MM.1S (cell line): ENCODE measurements at regions not wholly inside any gene's neighbourhood (a gene's known extent, or its start where the extent isn't known, plus 50 kb on each side); places are given as distances from the start of the nearest gene placed in this dataset.

Experiments used
- DNase-seq: peaks from one replicate; pipeline ENCODE4 v3.0.0-alpha.2; 2015
- H2AFZ ChIP-seq: fragments of 300-600 bp; sonication (generic); 2 replicates; pipeline ENCODE4 v1.6.0; 2016; ENCODE audit warnings: antibody characterized with exemption, low read length
- H3F3A ChIP-seq: fragments of 300-600 bp; sonication (generic); 2 replicates; pipeline ENCODE4 v1.6.1; 2016; ENCODE audit warnings: mild to moderate bottlenecking, antibody characterized with exemption, low read length, moderate library complexity, mixed read lengths; ENCODE audit not compliant: insufficient read depth
- H3K27ac ChIP-seq: fragments of 300-600 bp; sonication (generic); 2 replicates; pipeline ENCODE4 v1.5.1; 2016; ENCODE audit warnings: mild to moderate bottlenecking, low read length
- H3K27me3 ChIP-seq: fragments of 300-600 bp; sonication (generic); replicated peaks from 2 replicates; pipeline ENCODE4 v1.6.0; 2016; ENCODE audit warnings: low read length; ENCODE audit not compliant: insufficient read depth
- H3K36me3 ChIP-seq: fragments of 300-600 bp; sonication (generic); replicated peaks from 2 replicates; pipeline ENCODE4 v1.6.1; 2016; ENCODE audit warnings: mild to moderate bottlenecking, low read length, mixed read lengths; ENCODE audit not compliant: insufficient read depth
- H3K4me1 ChIP-seq: fragments of 300-600 bp; sonication (generic); 2 replicates; pipeline ENCODE4 v1.6.1; 2016; ENCODE audit warnings: low read length, mixed read lengths
- H3K4me2 ChIP-seq: fragments of 300-600 bp; sonication (generic); 2 replicates; pipeline ENCODE4 v1.6.0; 2016; ENCODE audit warnings: low read depth, low read length
- H3K4me3 ChIP-seq: fragments of 300-600 bp; sonication (generic); 2 replicates; pipeline ENCODE4 v1.5.1; 2016; ENCODE audit warnings: low read length, mixed read lengths
- H3K79me2 ChIP-seq: fragments of 300-600 bp; sonication (generic); 2 replicates; pipeline ENCODE4 v1.6.1; 2016; ENCODE audit warnings: mixed run types, low read length, mixed read lengths
- H3K9ac ChIP-seq: fragments of 300-600 bp; sonication (generic); 2 replicates; pipeline ENCODE4 v1.6.1; 2016; ENCODE audit warnings: low read length, mixed read lengths
- H3K9me2 ChIP-seq: fragments of 300-600 bp; sonication (generic); replicated peaks from 2 replicates; pipeline ENCODE4 v1.6.1; 2016; ENCODE audit warnings: mild to moderate bottlenecking, low read length, mixed read lengths; ENCODE audit not compliant: insufficient read depth
- H3K9me3 ChIP-seq: fragments of 300-600 bp; sonication (generic); replicated peaks from 2 replicates; pipeline ENCODE4 v1.6.1; 2016; ENCODE audit warnings: mild to moderate bottlenecking, low read length, mixed read lengths; ENCODE audit not compliant: insufficient read depth
- H4K20me1 ChIP-seq: fragments of 300-600 bp; sonication (generic); 2 replicates; pipeline ENCODE4 v1.6.1; 2016; ENCODE audit warnings: mild to moderate bottlenecking, low read length, moderate library complexity, mixed read lengths; ENCODE audit not compliant: insufficient read depth
- EZH2 ChIP-seq: fragments of 300-600 bp; sonication (generic); optimal IDR thresholded peaks from 2 replicates; pipeline ENCODE3; 2017; ENCODE audit warnings: low read depth, mild to moderate bottlenecking, antibody characterized with exemption, low read length, mixed read lengths
- EZH2phosphoT487 ChIP-seq: fragments of 300-600 bp; sonication (generic); IDR thresholded peaks from 2 replicates; pipeline ENCODE4 v1.6.1; 2018; ENCODE audit warnings: antibody characterized with exemption, low read length
- TF ChIP-seq, protein P1 (sequence below): fragments of 300-600 bp; sonication (generic); IDR thresholded peaks from 2 replicates; pipeline ENCODE4 v1.5.1; 2016; ENCODE audit warnings: antibody characterized with exemption, low read length, mixed read lengths

- H3K27ac ChIP-seq = no peak overlapping the region
- H3K9me2 ChIP-seq = no peaks in the 10 kb centered on the region
- no peak overlapping the region for H3K4me2 ChIP-seq
- H3K4me1 ChIP-seq = no peaks in the 10 kb centered on the region
- no peaks in the 10 kb centered on the region for H3K27me3 ChIP-seq
- no peak for DNase-seq
- no peaks in the 10 kb centered on the region for H3K79me2 ChIP-seq
- no peaks in the 10 kb centered on the region for H3K36me3 ChIP-seq
- H2AFZ ChIP-seq = no peak overlapping the region
- H3K4me3 ChIP-seq = no peak overlapping the region
- no peaks in the 10 kb centered on the region for H3F3A ChIP-seq
- H4K20me1 ChIP-seq = no peaks in the 10 kb centered on the region
- no peaks in the 10 kb centered on the region for H3K9me3 ChIP-seq
- no peak overlapping the region for H3K9ac ChIP-seq
- TF ChIP-seq EZH2 = no peak
- TF ChIP-seq, protein P1, sequence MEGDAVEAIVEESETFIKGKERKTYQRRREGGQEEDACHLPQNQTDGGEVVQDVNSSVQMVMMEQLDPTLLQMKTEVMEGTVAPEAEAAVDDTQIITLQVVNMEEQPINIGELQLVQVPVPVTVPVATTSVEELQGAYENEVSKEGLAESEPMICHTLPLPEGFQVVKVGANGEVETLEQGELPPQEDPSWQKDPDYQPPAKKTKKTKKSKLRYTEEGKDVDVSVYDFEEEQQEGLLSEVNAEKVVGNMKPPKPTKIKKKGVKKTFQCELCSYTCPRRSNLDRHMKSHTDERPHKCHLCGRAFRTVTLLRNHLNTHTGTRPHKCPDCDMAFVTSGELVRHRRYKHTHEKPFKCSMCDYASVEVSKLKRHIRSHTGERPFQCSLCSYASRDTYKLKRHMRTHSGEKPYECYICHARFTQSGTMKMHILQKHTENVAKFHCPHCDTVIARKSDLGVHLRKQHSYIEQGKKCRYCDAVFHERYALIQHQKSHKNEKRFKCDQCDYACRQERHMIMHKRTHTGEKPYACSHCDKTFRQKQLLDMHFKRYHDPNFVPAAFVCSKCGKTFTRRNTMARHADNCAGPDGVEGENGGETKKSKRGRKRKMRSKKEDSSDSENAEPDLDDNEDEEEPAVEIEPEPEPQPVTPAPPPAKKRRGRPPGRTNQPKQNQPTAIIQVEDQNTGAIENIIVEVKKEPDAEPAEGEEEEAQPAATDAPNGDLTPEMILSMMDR = no peak
- no peak for TF ChIP-seq EZH2phosphoT487
Measured at GRCh38 chr11:135073381-135073780, 661.3 kb upstream of the B3GAT1 start.

GRCh38 chr11:135069890-135070289 lies 657.8 kb upstream of the B3GAT1 start:
- Histone ChIP-seq H3K79me2 (no peaks in the 10 kb centered on the region), H3K27ac (no peak overlapping the region), H4K20me1 (no peaks in the 10 kb centered on the region), H3F3A (no peaks in the 10 kb centered on the region), H3K36me3 (no peaks in the 10 kb centered on the region), H3K9ac (no peak overlapping the region), H3K4me1 (no peaks in the 10 kb centered on the region), H3K4me2 (no peak overlapping the region), H3K27me3 (no peaks in the 10 kb centered on the region), H2AFZ (no peak overlapping the region), H3K9me3 (no peaks in the 10 kb centered on the region), H3K4me3 (no peak overlapping the region), H3K9me2 (no peaks in the 10 kb centered on the region)
- TF ChIP-seq EZH2phosphoT487 = no peak
- DNase-seq = no peak

DNA sequence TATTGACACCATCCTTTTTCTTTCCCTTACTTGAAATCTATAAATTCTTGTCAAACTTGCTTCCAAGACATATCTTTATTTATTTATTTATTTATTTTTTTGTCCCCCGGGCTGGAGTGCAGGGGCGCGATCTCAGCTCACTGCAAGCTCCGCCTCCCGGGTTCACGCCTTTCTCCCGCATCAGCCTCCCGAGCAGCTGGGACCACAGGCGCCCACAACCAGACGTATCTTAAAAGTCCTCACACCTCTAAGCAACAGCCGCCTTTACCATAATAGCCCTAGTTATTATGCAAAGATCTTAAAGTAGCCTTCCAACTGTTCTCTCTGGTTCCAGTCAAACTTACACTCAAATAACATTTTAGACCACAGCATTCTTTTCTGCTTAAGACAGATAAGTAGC lies 657.0 kb upstream of the B3GAT1 start:
- H3K4me3 ChIP-seq = no peak overlapping the region
- H4K20me1 ChIP-seq = no peaks in the 10 kb centered on the region
- H3K4me2 ChIP-seq = no peak overlapping the region
- H3F3A ChIP-seq = no peaks in the 10 kb centered on the region
- no peaks in the 10 kb centered on the region for H3K79me2 ChIP-seq
- no peaks in the 10 kb centered on the region for H3K9me2 ChIP-seq
- no peak for DNase-seq
- no peaks in the 10 kb centered on the region for H3K9me3 ChIP-seq
- H3K27me3 ChIP-seq = no peaks in the 10 kb centered on the region
- TF ChIP-seq EZH2phosphoT487 = no peak
- no peak overlapping the region for H2AFZ ChIP-seq
- no peaks in the 10 kb centered on the region for H3K4me1 ChIP-seq
- H3K27ac ChIP-seq = no peak overlapping the region
- no peaks in the 10 kb centered on the region for H3K36me3 ChIP-seq
- H3K9ac ChIP-seq = no peak overlapping the region

DNA sequence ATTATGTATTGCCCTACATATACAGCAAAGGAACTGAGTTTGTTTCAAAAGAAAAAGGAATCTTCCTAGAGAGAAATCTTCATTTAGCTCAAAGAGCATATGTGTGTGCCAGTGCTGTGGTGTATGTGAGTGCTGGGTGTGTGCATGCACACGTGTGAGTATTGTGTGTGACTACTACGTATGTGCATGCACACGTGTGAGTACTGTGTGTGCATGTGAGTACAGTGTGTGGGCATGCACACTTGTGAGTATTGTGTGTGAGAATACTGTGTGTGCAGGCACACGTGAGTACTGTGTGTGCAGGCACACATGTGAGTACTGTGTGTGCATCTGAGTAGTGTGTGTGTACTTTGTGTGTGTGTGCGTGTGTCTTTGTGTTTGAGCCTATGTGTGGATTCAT lies 651.0 kb upstream of the B3GAT1 start:
- H3K4me1 ChIP-seq = no peaks in the 10 kb centered on the region
- no peaks in the 10 kb centered on the region for H3K9me2 ChIP-seq
- no peaks in the 10 kb centered on the region for H4K20me1 ChIP-seq
- no peaks in the 10 kb centered on the region for H3K9me3 ChIP-seq
- no peaks in the 10 kb centered on the region for H3K36me3 ChIP-seq
- H3K27ac ChIP-seq = no peak overlapping the region
- DNase-seq = no peak
- TF ChIP-seq EZH2 (no peak), EZH2phosphoT487 (no peak)
- TF ChIP-seq, protein P1 = no peak
- H3F3A ChIP-seq = no peaks in the 10 kb centered on the region
- H3K9ac ChIP-seq = no peak overlapping the region
- no peaks in the 10 kb centered on the region for H3K27me3 ChIP-seq
- H3K4me3 ChIP-seq = no peak overlapping the region
- H2AFZ ChIP-seq = no peak overlapping the region
- H3K4me2 ChIP-seq = no peak overlapping the region
- no peaks in the 10 kb centered on the region for H3K79me2 ChIP-seq
